ENCODE measurements at regions not wholly inside any gene's neighbourhood (a gene's known extent, or its start where the extent isn't known, plus 50 kb on each side); places are given as distances from the start of the nearest gene placed in this dataset.
"Not testable (repeated sequence)": the region's sequence is repeated elsewhere in the genome, so short reads cannot be mapped to it uniquely, and the experiment has no call there.

DNA sequence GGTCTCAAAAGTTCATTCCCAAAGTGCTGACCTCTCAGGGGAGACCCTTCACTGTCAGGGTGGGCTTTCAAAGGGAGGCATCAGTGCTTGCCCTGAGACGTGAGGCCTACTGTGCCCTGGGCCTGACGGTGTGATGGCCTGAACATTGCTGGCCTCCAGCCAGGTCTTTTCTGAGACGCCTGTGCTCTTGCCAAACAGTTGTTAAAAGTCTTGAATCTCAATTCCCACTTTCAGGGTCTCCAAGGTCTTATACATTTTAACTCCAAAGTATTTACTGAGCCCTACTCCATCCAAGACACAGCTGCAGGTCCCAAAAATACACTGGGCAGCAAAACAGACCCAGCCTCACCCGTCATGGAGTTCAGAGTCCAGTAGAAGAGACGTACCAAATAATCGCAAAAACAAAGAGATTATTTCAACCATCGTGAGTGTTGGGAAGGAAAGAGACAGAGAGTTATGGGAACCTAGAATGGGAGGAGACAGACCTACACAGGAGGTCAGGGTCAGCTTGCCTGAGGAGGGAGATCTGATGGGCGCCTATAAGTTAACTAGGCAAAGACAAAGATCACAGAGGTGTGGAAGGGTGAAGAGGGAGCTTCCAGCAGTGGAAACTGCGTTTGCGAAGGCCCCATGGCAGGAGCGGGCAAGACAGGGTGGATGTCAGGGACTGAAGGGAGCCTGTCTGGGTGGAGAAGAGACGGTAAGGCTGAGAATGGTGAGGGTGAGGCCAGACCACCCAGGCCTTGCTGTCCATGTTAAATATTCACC lies 446.3 kb downstream of the PREX1 start:
- DNase-seq (ENCODE audit: low read depth in 2 of 2) = no peak

DNA sequence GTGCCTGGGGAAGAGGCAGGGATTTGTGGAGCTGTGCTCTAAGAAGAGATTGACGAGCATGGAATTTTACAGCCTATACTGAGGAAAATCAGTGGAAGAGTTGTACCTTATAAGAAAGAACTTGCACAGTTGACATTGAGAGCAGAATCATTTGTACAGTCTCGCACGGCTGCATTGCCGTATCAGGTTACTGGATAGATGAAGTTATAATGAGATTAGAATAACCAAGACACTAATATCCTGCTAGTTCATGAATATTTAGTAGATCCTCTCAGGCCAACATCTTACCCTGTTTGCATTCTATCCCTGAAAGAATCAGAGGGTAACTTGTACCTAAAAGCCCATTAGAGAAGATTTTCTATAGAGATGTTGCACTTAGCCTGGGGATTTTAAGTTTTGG lies 447.1 kb downstream of the PREX1 start:
- DNase-seq (ENCODE audit: low read depth in 2 of 2) = no peak

DNA sequence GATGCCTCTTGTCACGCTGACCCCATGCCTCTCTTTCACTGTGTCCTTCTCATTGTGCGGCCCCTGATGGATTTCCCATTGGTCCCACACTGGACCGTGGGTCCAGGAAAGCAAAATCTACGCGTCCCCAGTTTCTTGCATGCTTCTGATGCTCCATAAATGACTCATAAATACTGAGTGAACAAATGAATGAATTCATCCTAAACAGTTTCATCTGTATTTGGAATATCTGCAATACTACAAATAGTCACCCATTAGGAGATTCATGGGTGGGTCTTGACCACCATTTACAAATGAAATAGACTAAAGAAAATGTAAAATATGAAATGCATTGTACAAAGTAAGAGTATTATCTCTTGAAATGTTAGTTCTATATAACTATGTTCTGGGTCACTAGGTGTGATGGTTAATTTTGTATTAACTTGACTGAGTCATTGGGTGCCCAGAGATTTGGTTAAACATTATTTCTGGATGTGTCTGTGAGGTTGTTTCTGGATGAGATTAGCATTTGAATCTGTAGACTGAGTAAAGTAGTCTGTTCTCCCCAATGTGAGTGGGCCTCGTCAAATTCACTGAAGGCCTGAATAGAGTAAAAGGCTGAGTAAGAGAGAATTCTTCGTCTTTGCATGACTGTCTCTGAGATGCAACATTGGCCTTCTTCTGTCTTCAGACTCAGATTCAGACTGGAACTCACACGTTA lies 448.7 kb downstream of the PREX1 start:
- no peak for DNase-seq (ENCODE audit: low read depth in 2 of 2)

DNA sequence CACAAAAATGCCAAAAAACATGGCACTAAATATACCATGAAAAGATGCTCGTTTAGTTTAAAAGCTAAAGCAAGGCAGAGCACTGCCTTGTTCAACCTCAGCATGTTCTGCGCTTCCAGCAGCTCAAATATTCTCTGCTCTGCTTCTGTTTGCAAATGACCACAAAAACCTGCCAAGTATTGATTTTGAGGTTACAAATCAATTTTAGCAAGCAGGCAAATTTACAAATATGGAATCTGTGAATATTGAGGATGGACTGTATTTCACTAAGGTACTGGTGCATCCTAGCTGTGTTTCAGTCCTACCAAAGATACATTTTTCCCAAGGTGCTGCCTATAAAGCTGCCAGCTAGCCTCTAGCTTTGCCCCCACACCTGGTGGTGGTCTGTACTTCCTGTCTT lies 449.9 kb downstream of the PREX1 start:
- DNase-seq (ENCODE audit: low read depth in 2 of 2) = no peak

DNA sequence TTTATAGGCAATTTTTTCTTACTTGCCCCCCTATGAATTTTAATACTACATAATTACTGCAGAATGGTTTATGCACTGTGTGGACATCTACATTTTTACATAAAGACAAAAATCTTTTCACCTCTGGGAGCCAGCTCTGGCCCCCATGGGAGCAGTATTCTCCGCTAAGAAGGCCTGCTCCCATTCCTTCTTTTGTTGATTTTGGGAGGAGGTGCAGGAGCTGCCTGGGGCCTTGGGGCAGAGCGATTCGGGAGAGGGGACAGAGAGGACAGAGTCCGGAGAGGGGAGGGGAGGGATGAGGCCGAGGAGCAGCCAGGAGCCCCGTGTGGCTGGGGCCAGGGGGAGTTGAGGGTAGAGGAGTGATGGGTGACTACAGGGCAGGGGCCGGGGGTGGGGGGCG lies 452.0 kb downstream of the PREX1 start:
- DNase-seq (ENCODE audit: low read depth in 2 of 2) = no peak

DNA sequence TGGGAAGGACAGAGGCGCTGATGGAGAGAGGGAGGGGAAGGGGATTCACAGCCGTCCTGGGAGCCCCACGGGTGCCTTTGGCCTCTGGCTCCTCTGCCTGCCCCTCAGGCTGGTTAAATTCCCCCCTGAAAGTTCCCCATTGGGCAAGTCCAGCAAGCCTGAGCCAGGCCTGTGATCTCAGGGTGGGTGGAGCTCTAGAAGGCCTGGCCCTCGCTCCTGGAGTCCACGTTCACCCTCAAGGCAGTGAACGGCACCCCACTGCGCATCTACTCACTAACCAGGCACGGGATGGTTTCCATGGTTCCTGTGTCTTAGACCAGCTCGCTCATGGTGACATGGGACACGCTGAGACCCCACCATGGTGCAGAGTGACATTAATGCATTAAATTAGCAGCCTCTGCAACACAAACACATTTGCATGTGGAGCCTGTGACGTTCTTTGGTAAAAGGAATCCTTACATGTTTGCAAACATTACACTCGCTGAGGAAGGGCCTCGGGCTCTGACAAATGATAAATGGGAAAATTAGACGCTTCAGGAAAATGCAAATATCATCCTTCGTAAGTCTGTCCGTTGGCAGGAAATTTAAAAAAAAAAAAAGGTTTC lies 452.7 kb downstream of the PREX1 start:
- no peak for DNase-seq (ENCODE audit: low read depth in 2 of 2)

DNA sequence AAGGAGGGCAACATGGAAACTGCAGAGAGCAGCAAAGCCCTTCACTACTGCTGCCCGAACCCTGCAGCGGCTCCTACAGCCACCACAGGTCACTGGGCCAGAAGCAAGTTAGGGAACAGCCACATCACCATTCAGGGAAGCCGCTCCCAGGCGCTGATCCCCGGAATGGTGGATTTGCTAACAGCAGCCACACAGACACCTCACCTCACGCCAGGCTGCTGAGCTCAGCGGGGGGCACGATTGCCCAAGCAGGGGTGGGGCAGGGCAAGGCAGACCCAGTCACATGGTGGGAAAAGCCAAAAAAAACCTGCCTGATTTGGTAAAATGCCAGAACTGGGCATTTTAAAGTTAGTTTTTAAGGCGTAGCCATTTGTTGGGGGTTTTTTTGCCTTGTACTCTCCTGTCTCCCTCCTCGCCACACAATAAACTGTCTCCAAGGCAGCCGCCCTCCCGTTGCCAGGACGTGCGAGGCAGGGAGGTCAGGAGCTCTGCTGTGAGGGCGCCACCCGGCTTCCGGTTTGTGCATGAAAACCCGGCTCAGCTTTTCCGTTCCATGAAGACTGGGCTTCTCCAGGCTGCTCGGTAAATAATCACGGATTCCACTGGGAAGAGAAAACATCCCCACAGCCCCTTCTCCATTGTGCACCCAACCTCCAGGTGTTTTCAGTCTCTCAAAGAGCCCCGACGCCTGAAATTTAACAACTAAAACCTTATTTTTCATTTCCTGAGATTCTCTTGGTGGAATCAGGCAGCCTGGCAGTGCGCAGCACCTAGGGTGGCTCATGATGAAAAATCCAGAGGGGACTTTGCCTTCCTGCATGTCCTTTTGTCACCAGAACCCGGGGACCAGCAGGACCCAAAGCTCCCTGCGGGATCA lies 453.5 kb downstream of the PREX1 start:
- DNase-seq (ENCODE audit: low read depth in 2 of 2) = not testable (repeated sequence)

DNA sequence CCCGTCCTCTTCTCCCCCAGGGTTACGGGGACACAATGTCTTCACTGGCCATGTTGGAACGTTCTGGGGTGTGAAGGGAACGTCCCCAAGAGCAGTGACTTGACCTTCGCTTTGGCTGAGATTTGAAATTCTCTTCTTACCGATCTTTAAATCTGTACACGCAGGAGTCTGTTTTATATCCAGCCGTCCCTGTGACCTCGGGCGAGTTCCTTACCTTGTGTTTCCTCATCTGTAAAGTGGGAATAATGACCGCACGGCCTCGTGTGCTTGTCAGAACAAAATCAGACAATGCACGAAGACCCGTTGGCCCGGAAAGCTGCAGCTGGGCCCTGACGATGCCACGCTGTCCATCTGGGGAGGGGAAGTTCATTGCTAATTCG lies 454.3 kb downstream of the PREX1 start:
- no peak for DNase-seq (ENCODE audit: low read depth in 2 of 2)

DNA sequence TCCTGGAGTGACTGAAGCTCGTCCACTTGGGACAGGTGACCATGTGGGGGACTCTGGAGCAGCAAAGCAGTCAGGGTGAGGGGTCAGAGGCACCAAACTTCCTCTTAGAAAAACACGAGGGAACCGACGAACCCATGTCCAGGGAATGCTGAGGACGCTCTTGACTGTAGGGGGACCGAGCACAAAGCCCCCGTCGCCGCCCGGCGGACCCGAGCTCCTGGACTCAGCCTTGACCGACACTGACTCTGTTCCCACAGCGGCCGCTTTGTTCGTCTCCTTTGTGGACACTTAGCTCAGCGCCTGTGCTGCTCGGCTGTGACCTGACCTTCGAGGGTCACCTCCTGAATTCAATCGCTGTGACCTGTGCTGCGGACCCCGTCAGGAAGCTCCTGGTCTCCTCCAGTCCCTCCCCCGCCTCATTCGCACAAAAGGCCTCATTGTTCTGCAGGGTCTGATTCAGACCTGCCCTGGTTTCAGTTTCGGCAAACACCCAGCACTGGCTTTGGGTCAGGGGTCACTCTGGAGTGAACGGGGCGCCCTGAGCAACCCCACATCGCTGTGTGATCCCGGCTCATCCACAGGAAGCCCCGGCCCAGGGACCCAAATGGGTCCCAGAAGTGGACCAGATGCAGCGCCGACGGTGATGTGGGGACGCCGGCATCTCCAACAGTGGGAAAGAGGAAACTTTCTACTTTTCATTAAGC lies 454.8 kb downstream of the PREX1 start:
- DNase-seq (ENCODE audit: low read depth in 2 of 2) = not testable (repeated sequence)

DNA sequence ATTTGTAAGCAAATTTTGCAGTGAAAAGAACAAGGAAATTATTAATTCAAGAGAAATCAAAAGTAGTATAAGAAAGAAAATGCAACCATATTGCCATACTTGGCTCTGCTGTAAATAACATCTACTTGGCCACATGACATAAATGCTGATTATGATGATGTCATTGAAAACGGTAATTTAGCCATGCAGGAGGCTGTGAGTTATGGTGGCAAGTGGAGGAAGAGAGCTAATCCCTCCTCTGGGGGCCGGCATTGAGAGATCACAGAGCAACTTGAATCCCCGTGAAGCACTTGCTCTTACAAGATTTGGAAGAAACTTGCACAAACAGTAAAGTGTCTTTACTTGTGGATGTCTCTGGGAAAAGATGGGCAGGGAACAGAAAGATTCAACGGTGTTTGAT lies 456.6 kb downstream of the PREX1 start:
- DNase-seq (ENCODE audit: low read depth in 2 of 2) = no peak

DNA sequence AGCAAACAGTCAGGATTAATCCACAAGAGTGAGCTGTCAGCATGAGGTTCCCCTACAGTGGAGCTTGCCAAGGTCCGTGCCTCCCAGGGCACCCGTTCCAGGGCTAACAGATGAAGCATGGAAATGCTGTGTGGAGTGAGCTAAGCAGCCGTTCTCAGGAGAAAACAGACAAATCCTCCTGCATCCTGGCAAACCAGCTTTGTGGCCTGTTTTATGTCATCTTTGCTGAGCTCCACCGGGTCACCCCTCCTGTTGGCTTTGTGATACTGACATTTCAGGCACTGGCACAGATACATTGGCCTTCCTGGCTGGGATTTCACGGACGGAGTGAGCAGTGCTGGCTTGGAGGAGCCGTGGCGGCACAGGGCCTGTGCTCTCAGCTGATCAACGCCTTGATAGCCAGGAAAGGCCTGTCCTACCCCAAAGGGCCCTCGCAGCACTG lies 459.2 kb downstream of the PREX1 start:
- not testable (repeated sequence) for DNase-seq (ENCODE audit: low read depth in 2 of 2)

DNA sequence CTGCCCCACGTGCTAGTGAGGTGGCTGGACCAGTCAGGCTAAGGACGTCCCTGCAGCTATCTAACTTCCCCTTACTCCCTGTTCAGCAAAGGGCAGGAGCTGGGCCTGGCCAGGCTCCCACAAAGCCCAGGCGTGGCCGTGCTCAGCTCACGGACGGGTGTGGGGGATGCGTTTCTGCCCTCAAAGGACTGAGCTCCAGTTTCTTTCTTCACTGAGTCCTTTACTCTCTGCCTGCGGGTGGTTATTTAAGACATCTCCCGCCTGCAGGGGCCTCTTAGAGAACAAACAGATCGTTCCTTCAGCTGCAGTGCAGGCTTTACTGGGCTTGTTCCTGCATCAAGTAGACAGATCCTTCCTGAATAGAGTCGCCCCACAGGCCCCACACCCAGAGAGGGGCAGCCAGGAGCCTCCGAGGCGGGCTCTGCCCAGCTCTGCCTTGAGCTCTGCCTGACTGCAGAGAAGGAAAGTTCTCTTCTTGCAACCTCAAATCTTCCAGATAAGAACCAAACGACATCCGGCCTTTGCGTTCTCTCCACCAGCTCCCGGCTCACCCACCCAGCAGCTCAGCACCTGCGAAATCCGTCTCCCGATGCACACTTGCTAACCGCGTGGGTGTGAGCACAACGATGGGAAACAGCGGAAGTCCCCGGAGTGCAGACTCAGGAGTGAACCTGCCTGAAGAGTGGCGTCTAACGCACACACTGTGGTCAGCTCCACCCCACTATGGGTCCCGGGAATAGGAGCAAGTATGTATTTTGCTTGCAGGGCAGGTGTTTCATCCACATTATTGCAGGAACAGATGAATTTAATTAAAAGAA lies 460.0 kb downstream of the PREX1 start:
- not testable (repeated sequence) for DNase-seq (ENCODE audit: low read depth in 2 of 2)

DNA sequence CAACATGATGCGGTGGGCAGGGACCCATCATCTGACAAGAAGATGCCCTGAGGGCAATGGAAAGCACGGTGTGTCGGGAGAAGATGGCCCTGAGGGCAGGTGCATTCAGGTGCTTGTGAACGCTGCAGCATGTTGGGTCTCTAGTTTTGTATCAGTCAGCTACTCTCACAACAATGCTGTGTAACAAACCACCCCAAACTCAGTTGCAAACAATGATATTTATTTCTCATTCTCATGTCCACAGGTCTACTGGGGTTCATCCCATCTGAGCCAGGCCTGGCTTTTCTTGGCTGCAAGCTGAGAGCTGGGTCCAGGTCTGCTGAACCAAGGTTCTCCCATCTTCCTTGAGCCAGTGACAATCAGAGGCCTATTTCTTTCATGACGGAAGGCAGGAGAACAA lies 461.6 kb downstream of the PREX1 start:
- DNase-seq (ENCODE audit: low read depth in 2 of 2) = no peak

DNA sequence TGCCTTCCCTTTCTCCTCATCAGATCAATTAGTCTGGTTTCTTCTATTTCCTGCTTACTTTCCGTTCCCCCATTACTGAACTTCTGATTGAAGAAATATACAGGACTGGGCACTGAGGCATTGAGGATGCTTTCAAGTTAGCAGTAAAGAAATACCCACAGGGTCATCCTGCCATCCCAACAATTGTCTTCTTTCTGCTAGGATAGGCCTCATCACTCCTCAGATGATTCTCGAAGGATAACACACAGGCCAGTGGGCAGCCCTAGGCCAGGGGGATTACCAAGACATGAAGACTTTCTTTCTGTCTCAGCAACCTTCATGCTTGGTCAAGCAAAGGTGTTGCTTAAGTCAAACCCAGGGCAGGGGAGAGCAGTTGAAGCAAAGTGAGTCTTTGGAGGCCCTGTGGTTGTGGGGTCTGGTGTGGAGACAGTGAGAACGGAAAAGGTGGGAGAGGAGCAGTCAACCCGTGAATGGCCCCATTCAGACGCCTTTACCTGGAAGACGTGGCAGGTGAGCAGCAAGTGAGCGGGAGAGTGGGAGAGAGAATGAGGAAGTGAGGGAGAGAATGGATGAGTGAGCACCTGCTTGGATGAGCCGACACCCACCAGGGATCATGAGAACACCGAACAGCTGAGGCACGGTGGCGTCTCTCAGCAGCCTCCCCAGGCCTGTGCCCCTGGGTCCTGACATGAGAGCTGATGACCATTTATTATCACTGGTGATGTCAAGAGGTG lies 462.9 kb downstream of the PREX1 start:
- no peak for DNase-seq (ENCODE audit: low read depth in 2 of 2)

DNA sequence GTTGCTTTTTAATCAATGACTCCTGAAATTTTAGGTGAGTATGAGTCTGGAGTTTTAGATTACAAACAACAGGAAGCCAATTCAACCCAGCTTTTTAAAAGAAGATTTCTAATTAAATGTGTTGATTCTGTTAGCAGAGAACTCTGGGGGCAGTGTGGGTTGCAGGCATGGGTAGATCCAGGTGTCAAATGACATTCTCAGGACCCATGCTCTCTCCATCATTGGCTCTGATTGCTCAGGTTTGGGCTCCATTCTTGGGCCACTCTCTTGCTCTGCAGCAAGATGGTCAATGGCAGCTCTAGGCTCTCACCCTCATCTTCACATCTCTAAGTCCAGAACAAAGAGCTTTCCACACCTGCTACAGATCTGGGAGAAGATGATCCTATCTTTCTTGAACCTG lies 463.7 kb downstream of the PREX1 start:
- DNase-seq (ENCODE audit: low read depth in 2 of 2) = no peak

DNA sequence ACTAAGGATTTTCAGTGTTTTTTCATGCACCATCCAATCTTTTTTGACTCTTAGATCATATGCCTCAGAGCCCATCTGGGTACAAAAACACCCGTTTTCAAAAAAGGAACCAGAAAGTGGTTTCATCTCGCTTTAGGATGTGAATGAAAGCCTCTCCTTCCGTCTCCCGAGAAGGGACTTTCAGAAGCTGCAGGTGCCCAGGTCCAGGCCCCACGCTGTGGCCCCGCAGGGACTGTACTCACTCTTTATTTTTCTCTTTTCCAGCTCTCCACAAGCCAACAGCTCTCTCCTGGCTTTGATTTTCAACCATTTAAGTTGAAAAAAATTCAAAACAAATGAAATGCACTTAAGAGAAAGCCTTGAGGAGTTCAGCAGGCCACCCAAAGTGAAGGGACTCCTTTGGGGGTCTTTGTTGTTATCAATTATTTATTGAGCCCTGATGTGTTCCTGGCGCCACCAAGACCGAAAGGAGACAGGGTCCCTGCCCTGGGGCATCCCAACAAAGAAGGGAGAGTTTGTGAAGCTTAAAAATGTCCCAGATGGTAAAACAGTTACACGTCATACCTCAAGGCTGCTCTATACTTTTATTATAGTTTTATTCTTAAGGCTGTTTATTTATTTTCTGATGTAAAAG lies 467.3 kb downstream of the PREX1 start:
- DNase-seq (ENCODE audit: low read depth in 2 of 2) = no peak

DNA sequence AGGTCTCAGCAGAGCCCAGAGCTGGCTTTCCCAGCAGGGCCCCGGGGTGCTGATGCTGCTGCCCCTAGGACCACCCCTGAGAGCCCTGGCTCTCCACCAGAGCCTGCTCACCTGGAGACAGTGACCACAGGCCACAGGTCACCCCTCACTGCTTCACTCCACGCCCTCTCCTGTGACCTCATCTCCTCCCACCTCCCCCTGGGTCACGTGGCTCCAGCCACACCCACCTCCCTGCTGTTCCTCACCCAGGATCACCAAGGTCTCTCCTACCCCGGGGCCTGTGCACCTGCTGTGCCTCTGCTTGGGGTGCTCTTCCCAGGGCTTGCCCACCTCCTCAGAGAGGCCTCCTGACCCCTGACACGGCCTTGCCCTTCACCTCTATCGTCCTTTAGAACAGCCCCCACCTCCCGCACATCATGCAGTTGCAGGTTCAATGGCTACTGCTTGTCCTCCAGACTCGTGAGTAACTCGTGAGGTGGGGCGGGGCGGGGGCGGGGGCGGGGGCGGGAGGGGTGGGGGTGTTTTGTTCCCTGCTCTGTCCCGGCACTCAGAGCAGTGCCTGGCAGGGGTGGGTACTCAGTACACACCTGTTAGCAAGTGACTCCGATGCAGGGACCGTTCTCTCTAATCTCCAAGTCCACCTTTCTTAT lies 468.0 kb downstream of the PREX1 start:
- DNase-seq (ENCODE audit: low read depth in 2 of 2) = no peak

DNA sequence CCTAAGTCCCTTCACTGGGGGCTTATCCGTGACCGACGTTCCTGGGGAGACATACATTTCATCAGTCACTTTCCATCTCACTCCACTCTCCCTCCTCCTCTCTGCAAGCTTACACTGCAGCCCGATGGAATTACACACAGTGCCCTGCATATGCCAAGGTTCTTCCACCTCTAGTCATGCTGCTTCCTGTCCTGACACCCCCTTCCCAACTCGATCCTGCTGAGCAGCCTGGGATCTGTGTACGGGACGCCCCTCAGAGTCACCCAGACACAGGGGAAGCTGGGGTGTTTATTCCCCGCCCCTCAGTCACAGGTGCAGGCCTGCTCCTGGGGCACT lies 468.8 kb downstream of the PREX1 start:
- DNase-seq (ENCODE audit: low read depth in 2 of 2) = not testable (repeated sequence)
